ENCODE measurements at regions not wholly inside any gene's neighbourhood (a gene's known extent, or its start where the extent isn't known, plus 50 kb on each side); places are given as distances from the start of the nearest gene placed in this dataset.

DNA sequence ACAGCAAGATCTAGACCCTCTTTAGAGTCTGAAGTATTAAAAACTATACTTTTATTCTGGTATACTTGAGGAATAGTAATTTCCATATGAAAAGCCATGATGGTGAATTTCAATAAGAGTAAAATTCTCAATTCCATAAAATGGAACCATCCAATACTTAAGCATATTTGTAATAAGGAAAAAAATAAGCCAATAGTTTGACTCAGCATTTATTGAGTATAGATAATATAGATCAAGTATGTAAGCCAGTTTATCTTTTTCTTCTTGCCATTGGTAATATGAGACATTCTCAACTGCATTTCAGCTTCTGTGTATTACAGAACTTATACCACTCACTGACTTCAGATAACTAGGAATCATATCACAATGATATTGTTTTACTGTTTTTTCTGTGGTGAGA is 361.0 kb downstream of the SLCO4C1 start:
- DNase-seq (ENCODE audit: low spot score), result no peak

DNA sequence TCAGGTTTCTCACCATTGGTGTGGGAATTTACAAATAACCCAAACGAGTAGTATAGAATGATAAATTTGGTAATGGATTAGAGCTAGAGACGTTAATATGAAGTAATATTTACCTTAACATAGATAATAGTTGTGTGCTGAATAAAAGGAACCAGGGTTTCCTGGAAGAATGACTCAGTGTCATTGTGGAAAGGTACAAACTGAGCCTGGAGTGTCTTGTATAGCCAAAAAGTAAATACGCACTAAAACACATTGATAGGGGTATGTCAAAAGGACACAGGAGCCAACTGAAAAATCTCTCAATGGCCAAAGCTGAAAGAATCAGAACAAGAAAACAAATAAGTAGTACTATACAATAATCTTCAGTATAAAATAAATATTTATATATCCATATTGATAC is 363.5 kb downstream of the SLCO4C1 start:
- no peak for DNase-seq (ENCODE audit: low spot score)

DNA sequence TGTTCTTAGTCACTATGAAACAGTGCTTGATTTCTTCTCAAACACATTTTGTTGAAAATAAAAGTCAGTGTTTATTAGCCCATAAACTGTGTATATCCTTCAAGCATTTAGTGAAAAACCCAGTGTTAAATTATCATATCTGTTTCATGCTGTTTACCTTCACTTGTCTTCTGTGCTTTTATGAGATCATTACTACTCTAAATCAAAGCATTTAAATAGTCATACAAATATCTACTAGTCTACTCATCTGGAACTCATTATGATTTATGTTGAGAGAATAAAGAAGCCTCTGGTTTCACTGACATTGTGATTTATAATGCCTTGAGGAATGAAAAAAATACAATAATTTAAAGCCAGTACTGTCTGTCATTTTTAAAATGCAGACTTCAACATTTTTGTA is 366.5 kb downstream of the SLCO4C1 start:
- DNase-seq (ENCODE audit: low spot score), result no peak

DNA sequence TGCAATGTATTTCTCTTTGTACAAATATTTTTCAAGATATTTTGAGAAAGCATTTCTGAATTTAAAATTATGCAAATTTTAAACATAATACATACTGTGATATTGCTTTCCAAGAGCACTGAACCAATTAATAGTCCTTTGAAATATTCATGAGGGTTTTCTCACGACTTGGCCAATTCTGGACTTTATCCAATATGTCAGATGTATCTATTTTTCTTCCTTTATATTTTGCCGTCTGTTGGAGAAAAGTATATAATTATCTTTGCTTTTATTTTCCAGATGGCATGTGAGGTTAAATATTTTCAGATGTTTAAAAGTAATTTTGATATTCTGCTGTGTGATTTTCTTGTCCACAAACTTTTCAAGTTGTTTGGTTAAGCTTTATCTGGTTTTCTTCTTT is 378.9 kb downstream of the SLCO4C1 start:
- DNase-seq (ENCODE audit: low spot score), result no peak

DNA sequence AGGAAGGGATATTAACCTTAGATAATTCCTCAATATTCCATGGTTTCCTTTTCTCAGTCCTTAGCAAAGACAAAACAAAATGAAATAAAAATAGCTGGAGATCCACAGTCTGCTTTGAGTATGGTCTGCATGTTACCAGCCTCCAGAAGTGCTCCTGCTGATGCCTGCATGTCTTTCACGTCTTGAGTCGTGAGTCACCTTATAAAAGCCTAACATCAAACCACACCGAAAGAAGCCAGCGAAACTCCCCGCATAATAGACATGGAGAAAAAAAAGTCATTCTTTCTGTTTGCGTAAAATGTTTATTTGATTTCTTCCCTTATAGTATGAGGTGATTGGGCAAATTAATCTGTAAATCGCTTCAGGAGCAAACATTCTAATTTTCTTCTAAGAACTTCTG is 380.5 kb downstream of the SLCO4C1 start:
- peak; percentile 93 for DNase-seq (ENCODE audit: low spot score)

DNA sequence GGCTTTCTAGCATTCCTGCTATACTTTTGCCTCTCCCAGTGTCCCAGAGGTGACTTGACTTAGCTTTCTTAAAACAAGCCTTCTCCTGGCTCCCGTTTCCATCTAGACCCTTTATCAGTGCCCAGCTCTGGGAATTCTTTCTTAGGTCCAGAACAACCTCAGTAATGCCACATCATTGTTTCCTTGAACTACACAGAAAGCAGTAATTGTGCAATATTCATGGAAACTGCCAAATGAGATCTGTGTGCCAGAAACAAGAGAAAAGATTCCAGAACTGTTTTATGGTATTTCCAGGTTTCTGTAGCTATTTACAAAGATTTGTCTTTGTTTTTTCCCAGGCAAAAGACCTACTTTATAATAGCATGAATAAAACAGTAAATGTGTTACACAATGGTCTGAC is 391.3 kb downstream of the SLCO4C1 start:
- DNase-seq (ENCODE audit: low spot score), result peak; percentile 43

DNA sequence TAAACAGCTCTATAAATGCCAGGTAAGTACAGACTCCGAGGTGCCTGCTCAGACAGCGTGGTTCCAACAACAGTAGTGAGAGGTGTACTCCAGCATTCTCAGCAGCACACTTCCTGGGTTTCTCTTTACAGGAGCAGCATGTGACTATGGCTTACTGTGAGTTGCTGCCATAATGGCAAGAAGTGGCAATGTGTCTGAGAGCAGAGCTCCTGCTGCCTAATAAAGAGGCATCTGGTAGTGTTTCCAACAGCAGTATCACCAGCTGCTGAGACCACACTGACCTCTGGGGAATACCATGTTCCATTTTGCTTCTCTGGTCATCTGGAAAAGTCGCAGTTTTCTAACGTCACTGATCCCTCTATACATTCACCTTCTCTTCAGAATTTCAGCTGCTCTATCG is 398.2 kb downstream of the SLCO4C1 start:
- peak; percentile 55 for DNase-seq (ENCODE audit: low spot score)

DNA sequence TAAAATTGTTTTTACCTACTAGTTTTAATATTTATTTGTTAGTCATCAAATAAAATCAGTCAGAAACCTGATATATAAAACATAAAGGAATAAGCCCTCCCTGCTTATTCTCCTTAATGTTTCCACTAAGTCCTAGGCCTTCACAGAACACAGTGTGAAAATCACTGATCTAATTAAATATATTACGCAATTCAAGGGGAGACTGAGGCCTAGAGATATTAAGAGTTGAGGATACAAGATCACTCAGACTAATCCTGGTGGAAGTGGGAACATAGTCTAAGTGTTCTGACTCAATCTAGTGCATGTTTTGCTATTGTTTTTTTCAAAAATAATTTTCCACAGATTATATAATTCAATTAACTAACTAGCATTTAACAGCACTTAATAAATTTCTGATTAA is 401.1 kb downstream of the SLCO4C1 start:
- no peak for DNase-seq (ENCODE audit: low spot score)

DNA sequence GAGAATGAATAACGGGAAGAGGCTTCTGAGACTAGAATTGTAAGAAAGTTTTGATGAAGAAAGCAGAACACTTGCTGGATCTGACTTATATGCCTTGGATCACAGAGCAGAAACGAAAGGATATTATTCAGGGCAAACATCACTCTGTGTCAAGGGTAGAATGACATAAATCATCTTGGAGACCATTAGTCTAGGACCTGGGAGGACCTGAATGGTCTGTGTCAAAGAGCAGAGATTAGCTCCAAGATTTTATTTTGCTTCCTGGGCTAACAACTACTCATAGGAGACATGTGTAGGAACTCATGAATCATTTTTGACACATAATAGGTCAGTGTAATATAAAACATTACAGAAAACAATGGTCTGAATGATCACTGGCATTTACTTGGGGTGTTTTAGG is 417.9 kb downstream of the SLCO4C1 start:
- DNase-seq (ENCODE audit: low spot score), result no peak

DNA sequence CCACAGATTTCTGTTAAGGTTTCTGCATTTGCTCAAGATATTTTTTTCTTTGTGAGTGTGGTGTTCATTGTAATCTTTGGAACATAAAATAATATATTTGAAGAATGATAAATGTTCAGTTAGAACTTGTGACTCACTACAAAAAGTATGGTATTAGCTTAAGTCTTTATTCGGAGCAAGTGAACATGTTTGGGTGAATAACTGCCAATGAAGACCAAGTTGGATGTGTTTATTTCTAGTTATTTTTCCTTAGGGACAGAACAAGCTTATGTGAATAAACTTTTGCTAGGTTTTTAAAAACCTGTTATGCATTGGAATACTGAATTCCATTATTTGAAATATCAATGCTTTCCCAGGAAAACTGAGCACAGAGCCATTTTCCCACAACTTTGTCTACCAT is 418.6 kb downstream of the SLCO4C1 start:
- DNase-seq (ENCODE audit: low spot score), result no peak

DNA sequence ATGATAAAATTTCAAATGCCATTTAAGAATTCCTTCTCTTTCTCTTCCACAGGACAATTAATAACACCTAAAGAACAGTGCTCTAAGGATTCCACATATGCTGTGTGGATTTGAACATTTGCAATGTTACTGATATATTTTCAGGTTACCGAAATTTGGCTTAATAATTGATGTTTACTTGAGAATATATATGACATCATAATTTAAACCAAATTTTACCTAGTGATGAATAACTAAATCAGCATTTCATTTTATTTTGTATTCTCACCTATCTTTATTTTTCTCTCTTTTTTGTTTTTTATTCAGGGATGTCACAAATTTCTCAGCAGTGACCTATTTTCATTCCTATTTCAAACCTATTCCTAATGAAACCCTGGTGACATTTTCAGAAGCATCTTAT is 429.6 kb downstream of the SLCO4C1 start:
- DNase-seq (ENCODE audit: low spot score), result no peak

DNA sequence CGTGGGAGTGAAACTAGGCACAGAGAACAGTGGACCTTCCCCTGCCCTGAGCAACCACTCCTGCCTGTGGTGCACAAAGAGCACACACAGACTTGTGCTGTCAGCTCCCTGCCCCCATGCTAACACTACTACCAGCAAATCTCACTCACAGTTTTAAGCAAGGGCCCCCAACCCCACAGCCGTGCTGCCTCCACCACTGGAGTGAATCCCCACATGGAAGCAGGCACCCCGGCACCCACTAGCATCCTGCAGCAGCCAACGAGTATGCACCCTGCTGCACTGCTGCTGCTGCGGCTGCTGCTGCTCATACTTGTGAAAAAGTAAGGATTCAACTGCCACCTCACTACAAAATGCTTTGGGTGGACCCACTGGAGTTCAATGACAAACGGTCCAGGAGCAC is 435.5 kb downstream of the SLCO4C1 start:
- DNase-seq (ENCODE audit: low spot score), result no peak

DNA sequence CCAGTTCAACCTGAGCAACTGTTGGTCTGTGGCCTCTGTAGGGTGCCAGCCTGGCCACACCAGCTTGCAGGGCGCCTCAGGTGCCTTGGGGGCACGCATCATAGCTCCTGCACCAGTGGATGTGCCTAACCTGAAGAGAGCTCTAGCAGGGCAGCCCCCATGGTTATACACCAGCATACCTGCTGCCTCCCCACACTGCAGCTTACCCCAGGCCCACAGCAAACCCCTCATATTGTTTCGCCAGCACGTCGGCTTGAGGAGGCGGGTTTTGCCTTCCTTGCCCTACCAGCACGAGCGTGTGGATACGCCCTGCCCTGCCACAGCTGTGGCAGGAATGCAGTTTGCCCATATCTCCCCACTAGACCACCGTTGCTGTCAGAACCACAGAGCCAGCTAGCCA is 435.9 kb downstream of the SLCO4C1 start:
- DNase-seq (ENCODE audit: low spot score), result no peak

DNA sequence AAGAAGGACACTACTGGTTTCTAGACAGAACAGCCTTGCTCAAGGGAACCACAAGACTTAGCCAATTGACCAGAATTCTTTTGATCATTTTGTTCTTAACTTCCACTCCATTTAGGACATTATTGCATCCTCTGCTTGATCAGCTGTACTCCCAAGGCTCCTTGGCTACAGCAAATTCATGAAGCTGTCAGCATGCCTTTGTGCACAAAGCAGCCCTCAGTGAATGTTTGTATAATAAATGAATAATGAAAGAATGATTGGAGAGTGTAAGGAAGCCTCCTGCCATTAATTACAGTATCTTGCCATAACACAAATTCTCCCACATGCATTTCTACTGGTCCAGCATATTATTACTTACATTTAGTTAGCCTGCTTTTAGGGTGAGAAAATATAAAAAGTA is 449.6 kb downstream of the SLCO4C1 start:
- DNase-seq (ENCODE audit: low spot score), result no peak

DNA sequence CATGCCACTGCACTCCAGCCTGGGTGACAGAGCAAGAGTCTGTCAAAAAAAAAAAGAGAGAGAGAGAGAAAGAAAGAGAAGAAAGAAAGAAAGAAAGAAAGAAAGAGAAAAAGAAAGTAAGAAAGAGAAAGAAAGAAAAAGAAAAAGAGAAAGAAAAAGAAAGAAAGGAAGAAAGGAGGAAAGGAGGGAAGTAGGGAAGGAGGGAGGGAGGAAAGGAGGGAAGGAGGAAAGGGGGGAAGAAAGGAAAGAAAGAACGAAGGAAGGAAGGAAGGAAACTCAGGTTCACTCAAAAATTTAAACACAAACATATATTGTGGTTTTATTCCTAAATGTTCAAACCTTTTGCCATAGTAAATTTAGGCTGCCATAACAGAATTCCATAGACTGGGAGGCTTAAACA is 453.0 kb downstream of the SLCO4C1 start:
- no peak for DNase-seq (ENCODE audit: low spot score)

DNA sequence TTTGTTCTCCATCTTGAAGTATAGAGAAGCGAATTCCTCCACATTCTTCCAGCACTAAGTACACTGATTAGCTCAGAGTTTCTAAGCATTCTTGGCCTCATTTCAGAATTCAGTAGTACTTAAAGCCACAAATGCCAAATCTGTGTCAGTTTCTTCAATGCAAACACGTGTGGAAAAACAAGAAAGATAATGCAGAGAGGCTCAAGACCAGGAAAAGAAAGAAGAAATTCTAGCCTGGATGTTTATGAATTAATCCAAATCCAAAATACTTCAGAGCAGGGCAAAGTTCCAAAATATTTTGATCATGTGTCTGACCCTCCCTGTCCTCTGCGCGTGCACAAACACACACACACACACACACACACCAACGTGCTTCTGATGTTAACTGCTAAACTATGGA is 457.6 kb downstream of the SLCO4C1 start:
- peak; percentile 81 for DNase-seq (ENCODE audit: low spot score)

DNA sequence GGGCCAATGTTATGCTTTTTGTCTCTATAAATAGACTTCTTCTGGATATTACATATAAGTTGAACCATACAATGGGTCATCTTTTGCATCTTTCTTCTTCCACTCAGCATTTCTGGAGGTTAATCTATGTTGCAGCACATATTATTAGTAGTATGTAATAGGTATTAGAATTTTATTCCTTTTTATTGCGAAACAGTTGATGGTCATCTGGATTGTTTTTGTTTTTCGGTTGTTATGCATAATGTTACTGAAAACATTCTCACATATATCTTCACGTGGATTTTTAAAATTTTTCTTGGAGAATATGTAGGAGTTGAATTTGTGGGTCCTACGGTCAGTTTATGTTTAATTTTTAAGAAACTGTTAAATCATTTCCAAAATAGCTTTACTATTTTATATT is 466.8 kb downstream of the SLCO4C1 start:
- DNase-seq (ENCODE audit: low spot score), result no peak

DNA sequence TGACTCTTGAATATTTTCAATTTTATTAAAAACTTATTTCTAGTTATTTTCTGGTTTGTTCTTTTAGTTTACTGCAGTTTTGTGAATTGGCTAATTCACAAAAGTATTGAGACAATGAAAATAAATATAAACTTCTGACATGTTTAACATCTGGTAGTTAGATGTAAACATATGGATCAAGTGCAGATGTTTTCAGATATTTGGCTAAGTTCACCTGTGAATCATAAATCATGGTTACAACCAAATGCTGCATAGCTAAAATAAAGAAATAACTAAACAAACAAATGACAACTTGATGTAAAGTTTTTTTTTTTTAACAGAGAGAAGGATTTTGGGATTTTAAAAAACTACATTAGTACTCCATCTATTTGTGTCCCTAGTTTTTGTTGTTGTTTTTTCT is 484.6 kb downstream of the SLCO4C1 start:
- no peak for DNase-seq (ENCODE audit: low spot score)

DNA sequence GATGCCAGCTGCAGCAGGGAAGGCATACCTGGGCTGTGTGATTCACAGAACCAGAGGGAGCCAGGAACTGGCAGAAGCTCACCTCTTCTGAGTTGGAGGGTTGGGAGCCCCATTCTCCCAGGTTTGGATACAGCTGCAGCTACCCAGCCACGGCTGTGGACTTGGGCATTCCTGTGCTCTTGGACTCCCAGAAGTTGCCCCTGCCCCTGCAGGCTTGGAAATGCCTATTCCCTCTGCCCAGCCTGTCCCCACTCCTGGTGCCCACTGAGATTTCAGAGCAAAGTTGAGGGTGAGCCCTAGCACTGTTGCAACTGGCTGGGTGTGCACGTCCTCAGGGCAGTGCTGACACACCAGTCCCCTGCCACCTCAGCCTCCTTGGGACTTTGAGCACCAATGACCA is 489.7 kb downstream of the SLCO4C1 start:
- no peak for DNase-seq (ENCODE audit: low spot score)

DNA sequence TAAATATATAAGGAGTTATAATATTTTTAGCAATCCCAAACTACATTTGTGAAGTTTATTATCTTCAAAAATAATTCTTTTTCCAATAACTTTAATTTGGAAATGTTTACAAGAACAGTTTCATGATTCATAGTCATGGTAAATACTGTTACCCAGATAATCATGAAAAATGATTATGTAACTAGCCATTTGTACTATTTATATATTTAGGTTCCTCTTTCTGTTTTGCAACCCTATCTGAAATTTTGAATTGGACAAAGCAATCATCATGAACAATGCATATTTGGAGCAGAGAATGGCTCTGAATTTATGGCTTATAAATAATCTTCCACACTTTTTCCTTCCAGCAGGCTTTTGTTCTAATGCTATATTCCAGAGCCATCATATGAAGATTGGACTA is 499.7 kb downstream of the SLCO4C1 start:
- no peak for DNase-seq (ENCODE audit: low spot score)

DNA sequence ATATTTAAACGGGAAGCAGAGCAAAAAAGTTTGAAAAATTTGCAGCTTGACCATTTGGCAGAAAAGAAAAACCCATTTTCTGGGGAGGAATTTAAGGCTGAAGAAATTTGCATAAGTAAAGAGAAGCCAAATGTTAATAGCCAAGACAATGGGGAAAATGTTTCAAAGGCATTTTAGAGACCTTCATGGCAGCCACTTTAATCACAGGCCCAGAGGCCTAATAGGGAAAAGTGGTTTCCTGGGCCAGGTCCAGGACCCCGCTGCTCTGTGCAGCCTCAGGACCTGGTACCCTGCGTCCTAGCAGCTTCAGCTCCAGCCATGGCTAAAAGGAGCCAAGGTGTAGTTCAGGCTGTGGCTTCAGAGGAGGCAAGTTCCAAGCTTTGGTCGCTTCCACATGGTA is 507.3 kb downstream of the SLCO4C1 start:
- no peak for DNase-seq (ENCODE audit: low spot score)

DNA sequence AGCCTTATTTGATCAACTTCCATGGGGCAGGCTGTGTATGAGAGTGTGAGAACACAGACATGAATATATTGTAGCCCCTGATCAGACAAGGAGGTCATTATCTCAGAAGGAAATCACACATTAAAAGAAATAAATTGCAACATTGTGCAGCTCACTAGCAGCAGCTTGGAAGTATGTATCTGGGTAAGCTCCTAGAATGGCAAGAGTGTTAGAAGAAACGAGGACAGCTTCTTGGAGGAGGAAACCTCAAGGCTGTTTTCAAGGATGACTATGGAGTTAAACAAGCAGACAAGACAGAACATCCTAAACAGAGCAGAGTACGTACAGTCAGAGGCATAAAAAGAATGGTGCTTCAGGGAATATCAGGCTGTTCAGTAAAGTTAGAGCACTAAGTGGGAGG is 511.0 kb downstream of the SLCO4C1 start:
- DNase-seq (ENCODE audit: low spot score), result no peak

DNA sequence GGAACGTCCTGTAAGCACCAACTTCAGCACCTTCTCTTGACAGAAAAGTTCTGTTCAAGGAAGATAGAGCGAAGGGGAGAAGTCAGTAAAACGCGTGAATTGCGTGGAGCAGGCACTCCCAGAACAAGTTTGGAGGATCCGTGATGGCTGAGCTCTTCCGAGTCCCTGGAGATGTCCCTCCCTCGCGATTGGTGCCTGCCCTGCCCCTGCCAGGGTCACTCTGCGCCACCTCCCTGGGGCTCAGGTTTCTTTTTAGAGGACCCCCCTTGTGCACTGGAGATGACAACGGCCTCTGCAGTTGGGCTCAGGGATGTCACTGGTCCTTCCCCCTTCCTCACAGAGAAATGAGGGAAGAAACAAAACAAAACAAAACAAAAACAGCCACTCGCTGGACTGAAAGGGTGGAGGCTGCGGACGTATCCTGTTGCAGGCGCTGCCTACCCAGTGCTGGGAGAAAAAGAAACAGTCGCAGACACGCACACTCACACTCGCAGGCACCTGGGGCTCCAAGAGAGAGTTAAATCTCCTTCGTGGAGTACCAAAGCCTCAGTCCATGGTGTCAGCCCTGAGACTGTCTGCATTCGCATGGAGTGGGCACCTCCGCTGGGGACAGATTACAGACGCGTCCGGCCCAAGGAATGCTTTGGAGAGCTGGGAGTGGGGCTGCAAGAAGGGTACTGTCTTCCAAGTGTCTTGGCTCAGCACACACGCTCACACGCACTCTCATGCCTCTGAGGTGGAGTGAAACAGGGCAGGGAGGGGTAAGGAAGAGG is 512.7 kb downstream of the SLCO4C1 start:
- DNase-seq (ENCODE audit: low spot score), result no peak

DNA sequence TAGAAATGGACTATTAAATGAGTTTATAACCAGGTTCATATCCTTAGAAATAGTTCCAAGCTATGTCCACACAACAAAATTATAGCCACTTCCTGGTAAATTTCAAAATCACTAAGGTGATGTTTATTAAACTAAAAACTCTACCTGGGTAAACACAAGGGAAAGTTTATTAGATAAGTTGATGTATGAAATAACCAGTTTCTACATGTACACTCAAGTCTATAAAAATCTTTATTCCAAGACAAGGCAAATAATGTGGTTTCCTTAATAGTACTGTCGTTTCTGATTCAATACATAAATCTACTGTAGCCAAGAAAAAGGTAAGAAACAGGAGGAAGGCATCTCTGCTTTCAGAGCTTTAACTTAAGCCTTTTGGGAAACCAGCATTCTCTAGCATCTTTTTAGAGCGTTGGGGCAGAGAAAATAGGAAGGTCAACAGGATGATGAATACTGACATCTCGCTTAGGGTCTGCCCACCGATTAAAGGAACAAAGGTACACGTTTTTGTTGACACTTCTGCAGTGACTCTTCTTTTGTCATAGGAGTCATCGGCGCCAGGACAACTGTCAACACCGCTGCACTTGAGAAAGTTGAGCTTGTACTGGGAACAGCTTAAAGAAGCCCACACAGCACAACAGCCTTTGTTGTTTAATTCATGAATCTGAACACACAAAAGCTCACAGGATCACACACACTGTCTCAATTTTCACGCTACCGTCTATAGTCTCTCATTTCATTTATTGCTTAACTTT is 513.6 kb downstream of the SLCO4C1 start:
- no peak for DNase-seq (ENCODE audit: low spot score)

All from H4 (cell line).